22Rv1 (cell line): ENCODE measurements at regions not wholly inside any gene's neighbourhood (a gene's known extent, or its start where the extent isn't known, plus 50 kb on each side); places are given as distances from the start of the nearest gene placed in this dataset.
"Not testable (repeated sequence)": the region's sequence is repeated elsewhere in the genome, so short reads cannot be mapped to it uniquely, and the experiment has no call there.

Source experiments
- H3K27ac ChIP-seq: fragments of 450-650 bp; 2 replicates; pipeline ENCODE4 v1.5.1; 2017
- ZFX ChIP-seq: fragments of 450-650 bp; IDR thresholded peaks from 2 replicates; pipeline ENCODE4 v1.6.1; 2017; ENCODE audit warnings: antibody characterized with exemption, borderline replicate concordance
- TF ChIP-seq, protein P1 (sequence below): fragments of 450-650 bp; IDR thresholded peaks from 2 replicates; pipeline ENCODE4 v1.5.1; 2017; ENCODE audit warnings: mild to moderate bottlenecking

- H3K27ac ChIP-seq: no peak overlapping the region
- TF ChIP-seq ZFX: no peak
- TF ChIP-seq, protein P1, sequence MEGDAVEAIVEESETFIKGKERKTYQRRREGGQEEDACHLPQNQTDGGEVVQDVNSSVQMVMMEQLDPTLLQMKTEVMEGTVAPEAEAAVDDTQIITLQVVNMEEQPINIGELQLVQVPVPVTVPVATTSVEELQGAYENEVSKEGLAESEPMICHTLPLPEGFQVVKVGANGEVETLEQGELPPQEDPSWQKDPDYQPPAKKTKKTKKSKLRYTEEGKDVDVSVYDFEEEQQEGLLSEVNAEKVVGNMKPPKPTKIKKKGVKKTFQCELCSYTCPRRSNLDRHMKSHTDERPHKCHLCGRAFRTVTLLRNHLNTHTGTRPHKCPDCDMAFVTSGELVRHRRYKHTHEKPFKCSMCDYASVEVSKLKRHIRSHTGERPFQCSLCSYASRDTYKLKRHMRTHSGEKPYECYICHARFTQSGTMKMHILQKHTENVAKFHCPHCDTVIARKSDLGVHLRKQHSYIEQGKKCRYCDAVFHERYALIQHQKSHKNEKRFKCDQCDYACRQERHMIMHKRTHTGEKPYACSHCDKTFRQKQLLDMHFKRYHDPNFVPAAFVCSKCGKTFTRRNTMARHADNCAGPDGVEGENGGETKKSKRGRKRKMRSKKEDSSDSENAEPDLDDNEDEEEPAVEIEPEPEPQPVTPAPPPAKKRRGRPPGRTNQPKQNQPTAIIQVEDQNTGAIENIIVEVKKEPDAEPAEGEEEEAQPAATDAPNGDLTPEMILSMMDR: no peak
These were observed 160.3 kb upstream of the SERTAD2 start for GRCh38 chr2:64814007-64814406.

DNA sequence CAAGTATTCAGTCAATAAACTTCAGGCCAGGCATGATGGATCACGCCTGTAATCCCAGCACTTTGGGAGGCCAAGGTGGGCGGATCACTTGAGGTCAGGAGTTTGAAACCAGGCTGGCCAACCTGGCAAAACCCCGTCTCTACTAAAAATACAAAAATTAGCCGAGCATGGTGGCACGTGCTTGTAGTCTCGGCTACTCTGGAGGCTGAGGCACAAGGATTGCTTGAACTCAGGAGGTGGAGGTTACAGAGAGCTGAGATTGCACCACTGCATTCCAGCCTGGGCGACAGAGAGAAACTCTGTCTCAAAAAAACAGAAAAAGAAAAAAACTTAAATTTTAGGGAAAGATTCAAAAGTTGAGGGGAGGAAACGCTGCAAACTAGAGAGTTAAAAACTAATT is 162.8 kb upstream of the SERTAD2 start:
- not testable (repeated sequence) for H3K27ac ChIP-seq

GRCh38 chr2:64817453-64817852 is 163.7 kb upstream of the SERTAD2 start:
- no peak overlapping the region for H3K27ac ChIP-seq
- TF ChIP-seq, protein P1: no peak
- no peak for TF ChIP-seq ZFX

GRCh38 chr2:64818664-64819060 is 164.9 kb upstream of the SERTAD2 start:
- TF ChIP-seq ZFX: no peak
- TF ChIP-seq, protein P1: no peak
- H3K27ac ChIP-seq: no peak overlapping the region

GRCh38 chr2:64819361-64819760 is 165.6 kb upstream of the SERTAD2 start:
- no peak overlapping the region for H3K27ac ChIP-seq
- no peak for TF ChIP-seq ZFX
- TF ChIP-seq, protein P1: no peak

DNA sequence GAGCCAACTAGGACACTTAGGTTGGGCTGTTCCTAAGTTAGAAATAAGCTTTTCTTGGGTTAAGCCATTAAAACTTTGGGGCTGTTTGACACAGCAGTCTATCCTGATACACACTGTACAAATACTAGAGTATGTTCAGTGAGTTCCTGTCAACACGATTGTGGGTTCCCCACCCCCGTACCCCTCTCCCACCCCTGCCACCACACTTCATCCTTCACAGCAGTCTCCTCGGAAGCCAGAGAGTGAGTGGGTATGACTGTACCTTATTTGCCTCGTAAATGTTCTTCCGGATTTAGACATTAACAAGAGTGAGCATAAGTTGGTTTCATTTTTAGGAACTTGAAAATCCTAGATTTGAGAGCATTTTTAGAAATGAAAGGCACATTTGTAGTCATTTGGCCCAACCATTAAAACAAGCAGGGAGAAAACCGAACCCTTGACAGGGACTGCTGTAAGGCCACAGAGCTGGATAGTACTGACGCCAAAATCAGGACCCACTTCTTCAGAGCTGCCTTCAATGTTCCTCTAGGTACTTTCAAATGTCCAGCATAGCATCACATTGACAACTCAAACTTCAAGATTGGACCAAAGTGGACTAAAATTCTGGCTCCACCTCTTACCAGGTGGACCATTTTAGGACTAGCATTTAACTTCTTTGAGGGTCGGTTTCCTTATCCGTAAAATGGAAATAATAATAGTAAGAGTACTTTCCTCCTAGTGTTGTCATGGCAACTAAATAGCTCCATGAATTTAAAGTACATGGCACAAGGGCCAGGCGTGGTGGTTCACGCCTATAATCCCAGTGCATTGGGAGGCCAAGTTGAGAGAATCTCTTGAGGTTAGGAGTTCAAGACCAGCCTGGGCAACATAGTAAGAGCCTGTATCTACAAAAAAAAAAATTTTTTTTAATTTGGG is 166.3 kb upstream of the SERTAD2 start:
- TF ChIP-seq ZFX: no peak
- TF ChIP-seq, protein P1: no peak
- no peak overlapping the region for H3K27ac ChIP-seq

GRCh38 chr2:64820901-64821300 is 167.2 kb upstream of the SERTAD2 start:
- no peak overlapping the region for H3K27ac ChIP-seq
- TF ChIP-seq, protein P1: no peak
- TF ChIP-seq ZFX: no peak

DNA sequence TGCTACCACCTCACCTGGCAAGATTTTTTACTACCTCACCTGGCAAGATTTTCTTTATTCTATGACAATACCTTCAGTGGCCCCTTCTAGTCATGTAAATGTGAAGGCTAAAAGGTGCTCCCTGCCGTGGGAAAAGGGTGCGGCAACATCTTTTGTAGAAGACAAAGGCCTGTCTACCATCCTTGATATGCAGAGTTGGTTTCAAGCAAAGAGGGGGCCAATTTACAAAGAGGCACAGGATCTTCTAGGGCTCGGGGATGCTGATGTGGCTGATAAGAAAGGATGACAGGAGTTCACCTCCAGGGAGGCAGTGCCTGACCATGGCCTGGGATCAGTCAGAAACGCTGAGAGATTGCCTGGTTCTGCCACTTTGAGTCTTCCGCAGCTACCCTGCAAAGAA is 165.4 kb upstream of the SLC1A4 start:
- TF ChIP-seq, protein P1: no peak
- TF ChIP-seq ZFX: no peak
- no peak overlapping the region for H3K27ac ChIP-seq
